BLaER1 treated with 17β-estradiol and CSF1 and Interleukin-3, amounts not matched to agents 10 nM and 100 nM (cell line): ENCODE measurements at regions not wholly inside any gene's neighbourhood (a gene's known extent, or its start where the extent isn't known, plus 50 kb on each side); places are given as distances from the start of the nearest gene placed in this dataset.
A peak's percentile ranks its signal among the peaks of the same experiment; 100 is the strongest.

Experiments
- H3K27ac ChIP-seq, 11 experiments: shearing (Covaris generic); formaldehyde crosslinking; 2 replicates each; pipeline ENCODE4 v1.8.1; 2022
- H3K27me3 ChIP-seq, 11 experiments: shearing (Covaris generic); formaldehyde crosslinking; 2 replicates each; pipeline ENCODE4 v1.8.1; 2022
- H3K36me3 ChIP-seq, 11 experiments: shearing (Covaris generic); formaldehyde crosslinking; 2 replicates each; pipeline ENCODE4 v1.8.1; 2022
- H3K4me1 ChIP-seq, 10 experiments: shearing (Covaris generic); formaldehyde crosslinking; 2 replicates each; pipeline ENCODE4 v1.8.1; 2022
- H3K4me2 ChIP-seq, 11 experiments: shearing (Covaris generic); formaldehyde crosslinking; 2 replicates each; pipeline ENCODE4 v1.8.1; 2022
- H3K4me3 ChIP-seq, 10 experiments: shearing (Covaris generic); formaldehyde crosslinking; 2 replicates each; pipeline ENCODE4 v1.8.1; 2022
- H3K9ac ChIP-seq, 11 experiments: shearing (Covaris generic); formaldehyde crosslinking; 2 replicates each; pipeline ENCODE4 v1.8.1; 2022
- H3K9me3 ChIP-seq, 11 experiments: shearing (Covaris generic); formaldehyde crosslinking; replicated peaks in 1 of 11; 2 replicates each; pipeline ENCODE4 v1.8.1; 2022
- H4K20me1 ChIP-seq, 11 experiments: shearing (Covaris generic); formaldehyde crosslinking; 2 replicates each; pipeline ENCODE4 v1.8.1; 2022
- Cebpa-rat ChIP-seq, 11 experiments: shearing (Covaris generic); IDR thresholded peaks; 2 replicates each; pipeline ENCODE4 v1.8.1; 2022

DNA sequence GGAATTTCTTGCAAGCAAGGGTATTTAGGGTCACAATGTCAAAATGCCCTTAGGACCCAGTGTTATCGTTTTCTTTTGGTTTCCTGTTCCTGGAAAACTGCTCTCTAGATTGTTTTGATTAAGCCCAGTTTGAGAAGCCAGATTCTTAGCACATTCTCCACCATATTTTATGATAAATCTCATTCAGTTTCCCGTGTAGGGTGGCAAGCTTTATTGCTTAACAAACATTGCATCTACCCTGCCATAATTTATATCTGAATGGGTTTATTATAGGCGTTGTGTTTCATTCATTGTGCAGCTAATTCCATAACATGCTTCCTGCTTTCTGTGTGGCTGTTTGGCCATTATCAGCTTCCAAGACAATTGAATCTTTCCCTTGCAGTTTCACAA, 389.1 kb upstream of the DYNLRB2 start:
- Histone ChIP-seq H3K9me3 (no peaks in the 10 kb centered on the region), H4K20me1 (no peaks in the 10 kb centered on the region), H3K9ac (no peak overlapping the region), H3K4me1 (no peaks in the 10 kb centered on the region), H3K27me3 (no peaks in the 10 kb centered on the region), H3K4me2 (no peak overlapping the region), H3K4me3 (no peak overlapping the region), H3K27ac (no peak overlapping the region), H3K36me3 (no peaks in the 10 kb centered on the region)
- TF ChIP-seq Cebpa-rat (IDR thresholded peaks at IDR 0.05): no peak

DNA sequence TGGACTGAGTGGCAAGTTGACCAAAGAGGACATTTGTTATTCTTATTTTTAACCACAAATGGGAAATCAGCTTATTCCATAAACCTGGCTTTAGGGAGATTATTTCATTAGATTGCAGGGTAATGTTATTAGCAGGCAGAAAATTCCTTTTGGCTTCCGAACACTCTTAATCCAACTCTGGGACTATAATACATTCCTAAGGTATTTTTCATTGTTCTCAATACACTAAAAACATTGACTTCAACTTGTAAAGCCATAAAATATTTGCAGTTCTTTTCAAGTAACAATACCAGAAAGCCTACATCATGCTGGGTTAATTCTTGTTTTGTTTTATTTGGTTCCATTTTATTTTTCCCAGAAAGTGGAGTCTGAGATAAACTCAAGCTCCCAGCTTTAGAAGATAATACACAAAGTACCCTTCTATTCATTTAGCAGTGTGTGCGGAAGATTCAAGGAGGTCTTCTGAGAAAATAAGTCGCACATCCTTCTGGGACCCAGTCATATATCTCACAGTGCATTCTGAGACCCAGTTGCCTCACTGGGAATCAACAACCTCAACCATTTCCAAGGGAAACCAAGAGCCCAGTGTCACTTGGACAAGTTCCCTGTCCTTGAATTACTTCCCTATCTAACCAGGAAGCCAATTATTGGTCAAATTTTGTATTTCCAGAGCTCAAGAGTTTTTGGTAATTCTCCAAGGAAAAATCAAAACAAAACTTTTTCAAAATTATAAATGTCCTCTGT, 389.6 kb upstream of the DYNLRB2 start:
- no peaks in the 10 kb centered on the region for H3K9me3 ChIP-seq

DNA sequence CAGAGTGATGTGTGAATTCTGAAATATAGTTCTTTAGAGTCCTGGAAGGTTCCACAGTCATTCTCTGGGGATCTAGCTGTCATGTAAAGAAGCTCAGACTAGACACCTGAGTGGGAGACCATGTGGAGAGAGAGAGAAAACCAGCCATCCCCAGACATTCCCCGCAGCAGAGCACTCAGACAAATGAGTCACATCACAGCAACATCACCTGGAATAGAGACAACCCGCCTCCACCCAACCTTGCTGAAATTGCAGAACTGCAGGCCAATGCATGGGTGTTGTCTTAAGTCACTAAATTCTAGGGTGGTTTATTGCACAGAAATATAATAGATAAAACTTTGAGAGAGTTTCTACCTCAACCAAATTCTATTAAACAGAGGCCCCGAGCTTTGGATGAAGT, 392.0 kb upstream of the DYNLRB2 start:
- Histone ChIP-seq H3K27me3 (no peaks in the 10 kb centered on the region), H3K4me1 (peaks cover 0 to 6% (median 0%) of the 10 kb centered on the region in 10 experiments; a peak in 1 of 20 replicates), H3K9me3 (no peaks in the 10 kb centered on the region), H3K4me3 (no peak overlapping the region), H3K9ac (no peak overlapping the region), H3K36me3 (no peaks in the 10 kb centered on the region), H4K20me1 (no peaks in the 10 kb centered on the region), H3K4me2 (no peak overlapping the region), H3K27ac (no peak overlapping the region)
- TF ChIP-seq Cebpa-rat (IDR thresholded peaks at IDR 0.05): no peak

More for the DNA sequence above, 389.6 kb upstream of the DYNLRB2 start:
- Histone ChIP-seq H3K9ac (no peak overlapping the region), H3K36me3 (no peaks in the 10 kb centered on the region), H3K4me2 (no peak overlapping the region), H3K4me1 (no peaks in the 10 kb centered on the region), H4K20me1 (no peaks in the 10 kb centered on the region), H3K4me3 (no peak overlapping the region), H3K27ac (no peak overlapping the region), H3K27me3 (no peaks in the 10 kb centered on the region)
- TF ChIP-seq Cebpa-rat (IDR thresholded peaks at IDR 0.05): no peak

DNA sequence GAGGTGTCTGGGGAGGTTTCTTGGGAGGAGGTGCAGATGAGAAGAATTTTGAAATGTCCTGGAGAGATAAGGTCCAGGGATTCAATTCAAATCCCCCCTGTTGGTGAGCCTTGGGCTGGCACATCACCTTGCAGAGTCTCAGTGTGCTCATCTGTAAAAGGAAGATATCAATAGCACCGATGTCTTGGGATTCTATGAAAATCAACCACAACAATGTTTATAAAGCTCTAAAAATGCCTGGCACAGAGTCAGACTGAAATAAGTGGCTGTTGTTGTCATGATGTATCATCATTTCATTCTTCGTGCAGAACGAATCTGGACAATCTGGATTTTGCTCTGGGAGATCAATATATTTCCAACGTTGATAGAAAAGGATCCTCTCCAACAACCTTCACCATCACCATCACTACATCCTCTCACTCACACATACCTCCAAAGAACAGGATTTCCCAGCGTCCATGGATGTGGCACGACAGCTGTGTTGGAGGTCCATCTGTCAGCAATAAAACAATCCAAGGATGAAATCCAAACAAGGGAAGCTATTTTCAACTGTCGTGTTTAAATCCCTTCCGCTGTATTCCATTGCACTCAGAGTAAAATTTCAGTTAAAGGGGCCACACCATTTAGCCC, 393.7 kb upstream of the DYNLRB2 start:
- no peaks in the 10 kb centered on the region for H3K27me3 ChIP-seq
- H3K9ac ChIP-seq: no peak overlapping the region
- H3K4me3 ChIP-seq: no peak overlapping the region
- H4K20me1 ChIP-seq: no peaks in the 10 kb centered on the region
- H3K9me3 ChIP-seq: peaks cover 0 to 9% (median 5%) of the 10 kb centered on the region in 11 experiments; a peak in 13 of 22 replicates
- H3K36me3 ChIP-seq: no peaks in the 10 kb centered on the region
- no peak overlapping the region for H3K27ac ChIP-seq
- TF ChIP-seq Cebpa-rat (IDR thresholded peaks at IDR 0.05): no peak
- H3K4me1 ChIP-seq: peaks cover 0 to 6% (median 0%) of the 10 kb centered on the region in 10 experiments; a peak in 1 of 20 replicates
- no peak overlapping the region for H3K4me2 ChIP-seq

DNA sequence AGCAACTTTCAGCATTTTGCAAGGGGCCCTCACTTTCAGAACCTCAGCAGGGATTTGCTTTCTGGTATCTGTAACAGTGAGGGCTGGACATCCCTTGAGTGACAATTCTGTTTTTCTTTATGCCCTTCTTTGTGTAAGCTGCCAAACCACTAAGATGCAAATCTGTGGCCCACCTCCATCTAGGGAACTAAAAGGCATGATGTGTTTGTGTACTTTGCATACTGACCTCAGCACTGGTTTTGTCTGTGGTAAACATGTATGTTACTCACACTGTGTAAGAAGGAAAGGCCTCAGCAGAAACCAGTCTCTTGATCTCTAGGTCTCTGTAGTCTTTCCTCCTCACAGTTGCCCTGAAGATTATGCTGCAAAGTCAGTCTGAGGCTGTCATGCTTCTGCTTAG, 396.6 kb upstream of the DYNLRB2 start:
- Histone ChIP-seq H3K4me3 (no peak overlapping the region), H3K27ac (no peak overlapping the region), H3K9ac (no peak overlapping the region), H4K20me1 (no peaks in the 10 kb centered on the region), H3K9me3 (peaks cover 3 to 16% (median 11%) of the 10 kb centered on the region in 11 experiments; a peak in 18 of 22 replicates), H3K27me3 (no peaks in the 10 kb centered on the region), H3K4me2 (peak overlapping the region in 1 of 11 experiments; percentile 16; a peak in 1 of 22 replicates), H3K36me3 (no peaks in the 10 kb centered on the region), H3K4me1 (peaks cover 0 to 6% (median 0%) of the 10 kb centered on the region in 10 experiments; a peak in 1 of 20 replicates)
- no peak for TF ChIP-seq Cebpa-rat (IDR thresholded peaks at IDR 0.05)

DNA sequence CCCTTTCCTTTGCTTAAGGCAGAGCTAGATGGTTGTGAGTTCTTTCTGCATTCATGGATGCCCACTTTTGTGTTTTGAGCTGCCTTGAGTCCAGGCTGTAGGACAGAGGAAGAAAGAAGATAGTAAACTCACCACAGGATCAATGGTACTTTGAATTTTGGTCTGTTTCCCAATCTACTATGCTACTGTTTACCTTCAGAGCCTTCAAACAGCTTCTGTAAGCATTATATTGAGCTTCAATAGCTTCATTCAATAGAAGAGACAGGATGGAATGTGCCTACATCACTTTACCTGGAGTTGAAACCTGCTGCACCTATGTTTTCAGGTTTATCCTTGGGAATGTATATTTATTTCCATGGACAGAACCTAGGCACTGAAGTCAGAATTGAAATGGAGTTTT, 397.9 kb upstream of the DYNLRB2 start:
- H3K27ac ChIP-seq: no peak overlapping the region
- no peak for TF ChIP-seq Cebpa-rat (IDR thresholded peaks at IDR 0.05)
- no peaks in the 10 kb centered on the region for H4K20me1 ChIP-seq
- peaks cover 3 to 16% (median 11%) of the 10 kb centered on the region in 11 experiments; a peak in 18 of 22 replicates for H3K9me3 ChIP-seq
- no peaks in the 10 kb centered on the region for H3K36me3 ChIP-seq
- H3K4me1 ChIP-seq: peaks cover 0 to 6% (median 0%) of the 10 kb centered on the region in 10 experiments; a peak in 1 of 20 replicates
- H3K27me3 ChIP-seq: no peaks in the 10 kb centered on the region
- no peak overlapping the region for H3K4me2 ChIP-seq
- no peak overlapping the region for H3K4me3 ChIP-seq
- no peak overlapping the region for H3K9ac ChIP-seq

DNA sequence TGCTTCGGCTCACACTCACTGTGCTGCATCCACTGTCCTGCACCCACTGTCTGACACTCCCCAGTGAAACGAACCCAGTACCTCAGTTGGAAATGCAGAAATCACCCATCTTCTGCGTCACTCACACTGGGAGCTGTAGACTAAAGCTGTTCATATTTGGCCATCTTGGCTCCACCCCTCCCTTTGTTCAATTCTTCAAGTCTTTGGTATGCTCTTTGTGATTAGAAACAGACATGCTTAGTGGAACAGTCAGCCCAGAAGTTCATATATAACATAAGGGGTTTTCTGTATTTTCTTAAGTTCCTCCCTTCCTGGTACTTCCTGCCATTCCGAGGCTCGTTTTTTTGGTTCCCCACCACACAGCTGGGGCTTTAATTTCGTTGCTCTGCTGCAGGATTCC, 398.5 kb upstream of the DYNLRB2 start:
- H3K36me3 ChIP-seq: no peaks in the 10 kb centered on the region
- H4K20me1 ChIP-seq: no peaks in the 10 kb centered on the region
- no peak overlapping the region for H3K27ac ChIP-seq
- TF ChIP-seq Cebpa-rat (IDR thresholded peaks at IDR 0.05): no peak
- H3K9me3 ChIP-seq: peaks cover 3 to 18% (median 11%) of the 10 kb centered on the region in 11 experiments; a peak in 18 of 22 replicates
- no peaks in the 10 kb centered on the region for H3K27me3 ChIP-seq
- H3K9ac ChIP-seq: no peak overlapping the region
- H3K4me3 ChIP-seq: no peak overlapping the region
- H3K4me2 ChIP-seq: no peak overlapping the region
- peaks cover 0 to 6% (median 0%) of the 10 kb centered on the region in 10 experiments; a peak in 1 of 20 replicates for H3K4me1 ChIP-seq

DNA sequence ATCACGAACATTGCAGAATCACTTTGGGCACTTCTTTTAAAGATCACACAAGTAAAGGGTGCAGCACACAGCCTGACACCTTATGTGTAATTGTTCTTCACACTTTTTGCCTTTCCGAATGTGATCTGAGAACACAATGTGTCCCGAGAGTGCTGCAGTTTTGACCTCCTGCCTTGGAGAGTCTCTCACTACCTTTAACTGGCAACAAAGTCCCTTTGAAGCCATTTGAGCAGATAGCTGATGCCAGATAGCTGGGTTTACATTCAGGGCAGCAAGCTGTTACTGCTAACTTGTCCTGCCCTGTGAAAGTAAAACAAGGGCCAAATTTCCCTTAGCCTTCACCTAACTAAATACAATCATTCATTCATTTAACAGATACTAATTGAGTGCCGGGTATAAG, 411.0 kb upstream of the DYNLRB2 start:
- TF ChIP-seq Cebpa-rat (IDR thresholded peaks at IDR 0.05): no peak
- Histone ChIP-seq H3K27me3 (no peaks in the 10 kb centered on the region), H3K36me3 (no peaks in the 10 kb centered on the region), H3K9me3 (peaks cover 0 to 5% (median 0%) of the 10 kb centered on the region in 11 experiments; a peak in 2 of 22 replicates), H3K9ac (no peak overlapping the region), H4K20me1 (no peaks in the 10 kb centered on the region), H3K27ac (no peak overlapping the region), H3K4me3 (no peak overlapping the region), H3K4me1 (no peaks in the 10 kb centered on the region), H3K4me2 (no peak overlapping the region)

DNA sequence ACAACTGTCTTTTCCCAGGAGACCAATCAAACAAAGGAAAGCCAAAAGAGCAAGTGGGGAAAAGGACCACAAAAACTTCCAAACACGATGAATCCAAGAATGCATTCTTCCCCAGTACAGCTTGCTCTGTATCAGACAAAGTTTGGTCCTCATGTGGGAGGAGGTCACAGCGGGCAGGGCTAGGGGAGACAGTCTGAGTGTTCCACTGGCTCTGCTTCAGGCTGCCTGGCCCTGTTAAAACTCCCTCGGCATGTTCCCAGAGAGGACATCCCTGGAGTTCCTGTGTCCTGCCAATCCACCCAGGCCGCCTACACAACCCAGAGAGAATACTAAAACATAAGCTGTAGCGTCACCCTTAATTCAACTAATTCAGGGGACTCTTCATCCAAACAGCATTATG, 415.1 kb upstream of the DYNLRB2 start:
- H3K27me3 ChIP-seq: no peaks in the 10 kb centered on the region
- no peak overlapping the region for H3K27ac ChIP-seq
- H3K4me1 ChIP-seq: no peaks in the 10 kb centered on the region
- no peak for TF ChIP-seq Cebpa-rat (IDR thresholded peaks at IDR 0.05)
- H3K4me2 ChIP-seq: no peak overlapping the region
- no peaks in the 10 kb centered on the region for H3K36me3 ChIP-seq
- H3K9me3 ChIP-seq: no peaks in the 10 kb centered on the region
- H4K20me1 ChIP-seq: no peaks in the 10 kb centered on the region
- H3K9ac ChIP-seq: no peak overlapping the region
- H3K4me3 ChIP-seq: no peak overlapping the region
